ENCODE measurements at regions not wholly inside any gene's neighbourhood (a gene's known extent, or its start where the extent isn't known, plus 50 kb on each side); places are given as distances from the start of the nearest gene placed in this dataset.

DNA sequence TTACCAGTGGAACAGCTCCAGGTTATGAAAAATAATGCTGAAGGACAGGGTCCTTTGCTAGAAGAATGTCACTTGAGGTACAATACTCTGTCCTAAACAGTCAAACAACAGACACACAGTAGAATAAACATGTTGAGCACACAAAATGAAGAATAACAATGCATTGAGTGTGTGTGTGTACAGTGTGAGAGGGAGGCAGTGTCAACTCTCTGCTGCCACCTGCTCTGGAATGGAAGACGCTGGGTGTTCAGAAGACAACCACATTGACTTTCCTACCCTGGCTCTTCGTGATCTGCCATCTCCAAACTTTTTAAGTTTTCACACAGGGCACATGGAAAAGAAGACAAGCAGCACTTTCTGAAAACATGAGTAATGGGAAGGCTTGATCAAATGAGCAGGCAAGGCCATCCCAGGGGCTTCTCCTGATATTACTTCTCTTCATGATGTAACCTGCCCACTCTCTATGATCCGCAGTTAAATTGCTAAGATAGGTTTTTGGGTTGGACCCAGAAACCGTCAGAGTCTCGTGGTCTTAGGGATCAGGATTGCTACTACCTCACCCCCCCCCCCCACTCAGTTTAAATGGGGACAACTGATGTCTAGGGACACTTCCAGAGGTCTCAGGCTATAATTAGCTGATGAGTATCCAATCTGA, 533.2 kb upstream of the TNP1 start:
- no peak for TF ChIP-seq EZH2 (IDR thresholded peaks at IDR 0.05; ENCODE audit: borderline replicate concordance, low read depth, low read length, poor library complexity, severe bottlenecking)
- TF ChIP-seq, protein P1, sequence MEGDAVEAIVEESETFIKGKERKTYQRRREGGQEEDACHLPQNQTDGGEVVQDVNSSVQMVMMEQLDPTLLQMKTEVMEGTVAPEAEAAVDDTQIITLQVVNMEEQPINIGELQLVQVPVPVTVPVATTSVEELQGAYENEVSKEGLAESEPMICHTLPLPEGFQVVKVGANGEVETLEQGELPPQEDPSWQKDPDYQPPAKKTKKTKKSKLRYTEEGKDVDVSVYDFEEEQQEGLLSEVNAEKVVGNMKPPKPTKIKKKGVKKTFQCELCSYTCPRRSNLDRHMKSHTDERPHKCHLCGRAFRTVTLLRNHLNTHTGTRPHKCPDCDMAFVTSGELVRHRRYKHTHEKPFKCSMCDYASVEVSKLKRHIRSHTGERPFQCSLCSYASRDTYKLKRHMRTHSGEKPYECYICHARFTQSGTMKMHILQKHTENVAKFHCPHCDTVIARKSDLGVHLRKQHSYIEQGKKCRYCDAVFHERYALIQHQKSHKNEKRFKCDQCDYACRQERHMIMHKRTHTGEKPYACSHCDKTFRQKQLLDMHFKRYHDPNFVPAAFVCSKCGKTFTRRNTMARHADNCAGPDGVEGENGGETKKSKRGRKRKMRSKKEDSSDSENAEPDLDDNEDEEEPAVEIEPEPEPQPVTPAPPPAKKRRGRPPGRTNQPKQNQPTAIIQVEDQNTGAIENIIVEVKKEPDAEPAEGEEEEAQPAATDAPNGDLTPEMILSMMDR (conservative IDR thresholded peaks at IDR 0.05; ENCODE audit: low read depth, low read length), result no peak
